SK-N-SH treated with all-trans-retinoic acid at 6 μM for 48 hours (cell line): ENCODE measurements at regions not wholly inside any gene's neighbourhood (a gene's known extent, or its start where the extent isn't known, plus 50 kb on each side); places are given as distances from the start of the nearest gene placed in this dataset.
"Not testable (repeated sequence)": the region's sequence is repeated elsewhere in the genome, so short reads cannot be mapped to it uniquely, and the experiment has no call there.

Experiments used
- ATAC-seq: fragments of 200-7000 bp; cut with Tn5 transposase; 3 replicates; pipeline ENCODE4 v1.9.1; 2020; ENCODE audit warnings: mild to moderate bottlenecking, moderate library complexity
- ARNTL ChIP-seq: fragments of 450-650 bp; formaldehyde crosslinking; IDR thresholded peaks from 2 replicates; pipeline ENCODE4 v1.5.0; 2020; ENCODE audit warnings: low read depth, mild to moderate bottlenecking, moderate library complexity, borderline replicate concordance
- BACH2 ChIP-seq: fragments of 250-450 bp; sonication (Bioruptor Pico); IDR thresholded peaks from 2 replicates; pipeline ENCODE4 v1.9.0; 2021; ENCODE audit warnings: mild to moderate bottlenecking, borderline replicate concordance
- CSDC2 ChIP-seq: fragments of 250-450 bp; sonication (Bioruptor Pico); IDR thresholded peaks from 2 replicates; pipeline ENCODE4 v1.5.0; 2020; ENCODE audit warnings: mild to moderate bottlenecking, moderate library complexity
- ESRRG ChIP-seq: fragments of 250-450 bp; sonication (Bioruptor Pico); IDR thresholded peaks from 2 replicates; pipeline ENCODE4 v1.6.1; 2021; ENCODE audit warnings: mild to moderate bottlenecking
- GLIS3 ChIP-seq: fragments of 250-450 bp; sonication (Bioruptor Pico); IDR thresholded peaks from 2 replicates; pipeline ENCODE4 v1.5.0; 2020; ENCODE audit warnings: mild to moderate bottlenecking, moderate library complexity
- ISL1 ChIP-seq: fragments of 250-450 bp; sonication (Bioruptor Pico); IDR thresholded peaks from 2 replicates; pipeline ENCODE4 v2.1.2; 2022; ENCODE audit warnings: mild to moderate bottlenecking, moderate library complexity
- OSR1 ChIP-seq: fragments of 250-450 bp; sonication (Bioruptor Pico); IDR thresholded peaks from 2 replicates; pipeline ENCODE4 v1.8.0; 2022; ENCODE audit warnings: moderate library complexity, mild to moderate bottlenecking, inconsistent platforms
- PPARA ChIP-seq: fragments of 250-450 bp; sonication (Bioruptor Pico); IDR thresholded peaks from 2 replicates; pipeline ENCODE4 v1.5.0; 2020; ENCODE audit warnings: mild to moderate bottlenecking, borderline replicate concordance
- RARB ChIP-seq: fragments of 250-450 bp; sonication (Bioruptor Pico); IDR thresholded peaks from 2 replicates; pipeline ENCODE4 v1.8.0; 2021; ENCODE audit warnings: mild to moderate bottlenecking, moderate library complexity
- SNAI2 ChIP-seq: fragments of 250-450 bp; sonication (Bioruptor Pico); IDR thresholded peaks from 2 replicates; pipeline ENCODE4 v1.5.0; 2020; ENCODE audit warnings: mild to moderate bottlenecking, moderate library complexity
- TCF4 ChIP-seq: fragments of 250-450 bp; sonication (Bioruptor Pico); IDR thresholded peaks from 2 replicates; pipeline ENCODE4 v1.8.0; 2021; ENCODE audit warnings: mild to moderate bottlenecking, moderate library complexity, borderline replicate concordance
- TOX ChIP-seq: fragments of 250-450 bp; sonication (Bioruptor Pico); IDR thresholded peaks from 2 replicates; pipeline ENCODE4 v1.8.0; 2021; ENCODE audit warnings: mild to moderate bottlenecking, moderate library complexity, borderline replicate concordance
- ZFP3 ChIP-seq: fragments of 250-450 bp; sonication (Bioruptor Pico); IDR thresholded peaks from 2 replicates; pipeline ENCODE4 v1.5.0; 2020; ENCODE audit warnings: mild to moderate bottlenecking, moderate library complexity
- ZNF565 ChIP-seq: fragments of 450-650 bp; formaldehyde crosslinking; conservative IDR thresholded peaks from 2 replicates; pipeline ENCODE4 v1.5.0; 2020; ENCODE audit warnings: low read depth, mild to moderate bottlenecking, moderate library complexity
- ZNF70 ChIP-seq: fragments of 450-650 bp; formaldehyde crosslinking; IDR thresholded peaks from 2 replicates; pipeline ENCODE4 v1.5.0; 2020; ENCODE audit warnings: mild to moderate bottlenecking, moderate library complexity
- ZNF8 ChIP-seq: fragments of 450-650 bp; formaldehyde crosslinking; IDR thresholded peaks from 2 replicates; pipeline ENCODE4 v1.5.0; 2020; ENCODE audit warnings: mild to moderate bottlenecking, moderate library complexity
- TF ChIP-seq, protein P1 (sequence below): fragments of 250-450 bp; sonication (Bioruptor Pico); IDR thresholded peaks from 2 replicates; pipeline ENCODE4 v1.8.0; 2021; ENCODE audit warnings: low read depth, mild to moderate bottlenecking, moderate library complexity, borderline replicate concordance
- TF ChIP-seq, protein P2 (sequence below): fragments of 250-450 bp; sonication (Bioruptor Pico); IDR thresholded peaks from 2 replicates; pipeline ENCODE4 v1.5.1; 2021; ENCODE audit warnings: mild to moderate bottlenecking, moderate library complexity
- TF ChIP-seq, protein P3 (sequence below): fragments of 250-450 bp; sonication (Bioruptor Pico); IDR thresholded peaks from 2 replicates; pipeline ENCODE4 v1.8.0; 2020; ENCODE audit warnings: mild to moderate bottlenecking, moderate library complexity, borderline replicate concordance
- TF ChIP-seq, protein P4 (sequence below): fragments of 250-450 bp; sonication (Bioruptor Pico); IDR thresholded peaks from 2 replicates; pipeline ENCODE4 v1.5.1; 2020; ENCODE audit warnings: low read depth, mild to moderate bottlenecking, moderate library complexity

DNA sequence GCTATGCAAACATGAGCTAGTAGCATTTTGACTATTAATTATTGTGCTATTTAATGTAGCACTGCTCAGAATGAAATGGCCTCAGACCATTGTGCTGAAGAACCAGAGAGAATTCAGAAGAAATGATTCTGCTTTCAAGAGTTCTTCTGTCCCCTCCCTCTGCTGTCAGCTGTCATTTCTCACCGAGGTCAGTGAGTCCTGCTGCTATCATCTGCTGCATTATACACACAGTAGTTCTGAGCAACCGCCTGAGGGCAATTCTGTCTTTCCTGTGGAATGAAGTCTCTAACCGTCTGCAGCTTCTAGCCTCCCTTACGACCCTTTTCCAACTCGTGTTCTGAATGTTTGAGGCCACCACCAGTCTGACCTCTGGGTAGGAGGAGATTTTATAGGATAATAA, 249.4 kb downstream of the HNRNPD start:
- ATAC-seq, result no peak
- TF ChIP-seq GLIS3 (CRISPR knock-in tag), result no peak
- TF ChIP-seq RARB, result no peak
- TF ChIP-seq TCF4 (CRISPR knock-in tag), result no peak
- TF ChIP-seq ARNTL (CRISPR knock-in tag), result no peak

DNA sequence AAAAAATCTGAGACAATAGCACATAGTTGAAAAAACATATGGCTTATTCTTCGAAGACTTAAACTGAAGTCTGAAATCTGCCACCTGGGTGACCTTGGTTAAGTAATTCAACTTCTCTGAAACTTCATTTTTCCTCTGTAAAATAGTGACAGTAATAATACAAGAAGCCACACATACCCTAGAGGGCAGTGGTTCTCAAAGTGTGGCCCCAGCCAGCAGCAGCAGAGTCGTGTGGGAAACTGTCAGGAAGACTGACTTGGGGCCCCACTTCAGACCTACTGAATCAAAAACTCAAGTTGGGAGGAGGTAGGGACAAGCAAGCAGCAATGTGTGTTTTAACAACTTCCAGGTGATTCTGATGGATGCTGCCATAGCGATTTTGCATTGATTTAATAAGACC, 249.9 kb downstream of the HNRNPD start:
- TF ChIP-seq, protein P1, sequence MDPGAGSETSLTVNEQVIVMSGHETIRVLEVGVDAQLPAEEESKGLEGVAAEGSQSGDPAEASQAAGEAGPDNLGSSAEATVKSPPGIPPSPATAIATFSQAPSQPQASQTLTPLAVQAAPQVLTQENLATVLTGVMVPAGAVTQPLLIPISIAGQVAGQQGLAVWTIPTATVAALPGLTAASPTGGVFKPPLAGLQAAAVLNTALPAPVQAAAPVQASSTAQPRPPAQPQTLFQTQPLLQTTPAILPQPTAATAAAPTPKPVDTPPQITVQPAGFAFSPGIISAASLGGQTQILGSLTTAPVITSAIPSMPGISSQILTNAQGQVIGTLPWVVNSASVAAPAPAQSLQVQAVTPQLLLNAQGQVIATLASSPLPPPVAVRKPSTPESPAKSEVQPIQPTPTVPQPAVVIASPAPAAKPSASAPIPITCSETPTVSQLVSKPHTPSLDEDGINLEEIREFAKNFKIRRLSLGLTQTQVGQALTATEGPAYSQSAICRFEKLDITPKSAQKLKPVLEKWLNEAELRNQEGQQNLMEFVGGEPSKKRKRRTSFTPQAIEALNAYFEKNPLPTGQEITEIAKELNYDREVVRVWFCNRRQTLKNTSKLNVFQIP (CRISPR knock-in tag), result no peak
- ATAC-seq, result no peak

DNA sequence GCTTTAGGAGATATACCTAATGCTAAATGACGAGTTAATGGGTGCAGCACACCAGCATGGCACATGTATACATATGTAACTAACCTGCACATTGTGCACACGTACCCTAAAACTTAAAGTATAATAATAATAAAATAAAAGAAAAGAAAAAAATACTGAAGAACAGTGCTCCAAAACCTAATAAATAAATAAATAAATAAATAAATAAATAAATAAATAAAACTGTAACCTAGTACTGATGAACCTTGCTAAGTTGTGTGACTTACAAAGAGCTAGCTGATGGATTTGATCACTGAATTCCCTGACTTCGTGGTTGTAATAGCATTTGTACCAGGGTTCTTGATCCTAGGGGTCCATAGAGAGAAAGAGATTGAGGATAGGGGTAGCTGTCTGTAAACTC, 258.6 kb downstream of the HNRNPD start:
- ATAC-seq, result not testable (repeated sequence)

DNA sequence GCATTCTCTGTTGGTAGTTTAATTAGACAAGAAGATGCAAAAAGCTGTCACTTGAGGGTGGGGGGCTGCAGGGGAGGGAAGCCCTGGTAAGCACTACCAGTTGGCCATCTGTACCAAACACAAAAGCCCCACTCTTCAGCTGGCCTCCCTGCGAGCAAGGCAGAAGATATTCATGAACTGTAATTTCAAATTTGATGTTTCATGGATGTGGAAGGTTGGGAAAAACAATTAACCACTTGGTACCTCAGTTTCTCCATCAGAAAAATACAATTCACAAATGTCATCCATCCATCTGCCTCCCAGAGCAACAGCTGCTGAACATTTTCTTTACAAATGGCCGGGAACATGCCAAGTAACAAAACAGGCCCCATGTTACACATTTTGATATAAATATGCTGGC, 265.3 kb downstream of the HNRNPD start:
- TF ChIP-seq PPARA (CRISPR knock-in tag) (no peak), ZNF70 (CRISPR knock-in tag) (no peak), TCF4 (CRISPR knock-in tag) (no peak), SNAI2 (no peak), RARB (no peak), BACH2 (CRISPR knock-in tag) (no peak), ZNF8 (CRISPR knock-in tag) (no peak), GLIS3 (CRISPR knock-in tag) (no peak), CSDC2 (CRISPR knock-in tag) (no peak), ZFP3 (CRISPR knock-in tag) (no peak), ARNTL (CRISPR knock-in tag) (no peak), ISL1 (CRISPR knock-in tag) (no peak)
- TF ChIP-seq, protein P2, sequence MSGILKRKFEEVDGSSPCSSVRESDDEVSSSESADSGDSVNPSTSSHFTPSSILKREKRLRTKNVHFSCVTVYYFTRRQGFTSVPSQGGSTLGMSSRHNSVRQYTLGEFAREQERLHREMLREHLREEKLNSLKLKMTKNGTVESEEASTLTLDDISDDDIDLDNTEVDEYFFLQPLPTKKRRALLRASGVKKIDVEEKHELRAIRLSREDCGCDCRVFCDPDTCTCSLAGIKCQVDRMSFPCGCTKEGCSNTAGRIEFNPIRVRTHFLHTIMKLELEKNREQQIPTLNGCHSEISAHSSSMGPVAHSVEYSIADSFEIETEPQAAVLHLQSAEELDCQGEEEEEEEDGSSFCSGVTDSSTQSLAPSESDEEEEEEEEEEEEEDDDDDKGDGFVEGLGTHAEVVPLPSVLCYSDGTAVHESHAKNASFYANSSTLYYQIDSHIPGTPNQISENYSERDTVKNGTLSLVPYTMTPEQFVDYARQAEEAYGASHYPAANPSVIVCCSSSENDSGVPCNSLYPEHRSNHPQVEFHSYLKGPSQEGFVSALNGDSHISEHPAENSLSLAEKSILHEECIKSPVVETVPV (CRISPR knock-in tag), result no peak
- TF ChIP-seq, protein P1 (CRISPR knock-in tag), result no peak
- TF ChIP-seq, protein P3, sequence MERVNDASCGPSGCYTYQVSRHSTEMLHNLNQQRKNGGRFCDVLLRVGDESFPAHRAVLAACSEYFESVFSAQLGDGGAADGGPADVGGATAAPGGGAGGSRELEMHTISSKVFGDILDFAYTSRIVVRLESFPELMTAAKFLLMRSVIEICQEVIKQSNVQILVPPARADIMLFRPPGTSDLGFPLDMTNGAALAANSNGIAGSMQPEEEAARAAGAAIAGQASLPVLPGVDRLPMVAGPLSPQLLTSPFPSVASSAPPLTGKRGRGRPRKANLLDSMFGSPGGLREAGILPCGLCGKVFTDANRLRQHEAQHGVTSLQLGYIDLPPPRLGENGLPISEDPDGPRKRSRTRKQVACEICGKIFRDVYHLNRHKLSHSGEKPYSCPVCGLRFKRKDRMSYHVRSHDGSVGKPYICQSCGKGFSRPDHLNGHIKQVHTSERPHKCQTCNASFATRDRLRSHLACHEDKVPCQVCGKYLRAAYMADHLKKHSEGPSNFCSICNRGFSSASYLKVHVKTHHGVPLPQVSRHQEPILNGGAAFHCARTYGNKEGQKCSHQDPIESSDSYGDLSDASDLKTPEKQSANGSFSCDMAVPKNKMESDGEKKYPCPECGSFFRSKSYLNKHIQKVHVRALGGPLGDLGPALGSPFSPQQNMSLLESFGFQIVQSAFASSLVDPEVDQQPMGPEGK (CRISPR knock-in tag), result no peak
- no peak for ATAC-seq

DNA sequence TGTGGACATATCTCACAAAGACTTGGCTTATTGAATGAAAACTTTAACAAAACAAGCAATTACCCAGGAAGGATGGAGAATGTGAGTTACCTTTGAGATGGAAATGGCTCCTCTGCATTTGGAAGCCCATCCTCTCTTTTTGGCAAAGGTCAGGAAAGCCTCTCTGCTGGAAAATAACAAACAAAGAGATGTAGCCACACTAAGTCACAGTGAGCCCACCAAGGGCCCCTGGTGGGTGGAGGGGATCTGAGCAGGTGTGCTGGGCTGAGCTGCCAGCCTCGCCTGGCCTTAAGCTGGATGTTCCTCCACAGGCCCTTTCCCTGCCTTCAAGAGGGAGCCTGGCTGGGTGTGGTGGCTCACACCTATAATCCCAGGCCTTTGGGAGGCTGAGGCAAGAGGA, 269.2 kb downstream of the HNRNPD start:
- ATAC-seq, result no peak
- TF ChIP-seq GLIS3 (CRISPR knock-in tag) (no peak), ESRRG (CRISPR knock-in tag) (no peak), ZNF70 (CRISPR knock-in tag) (no peak), RARB (no peak), ISL1 (CRISPR knock-in tag) (no peak), OSR1 (CRISPR knock-in tag) (no peak), TOX (CRISPR knock-in tag) (no peak)

DNA sequence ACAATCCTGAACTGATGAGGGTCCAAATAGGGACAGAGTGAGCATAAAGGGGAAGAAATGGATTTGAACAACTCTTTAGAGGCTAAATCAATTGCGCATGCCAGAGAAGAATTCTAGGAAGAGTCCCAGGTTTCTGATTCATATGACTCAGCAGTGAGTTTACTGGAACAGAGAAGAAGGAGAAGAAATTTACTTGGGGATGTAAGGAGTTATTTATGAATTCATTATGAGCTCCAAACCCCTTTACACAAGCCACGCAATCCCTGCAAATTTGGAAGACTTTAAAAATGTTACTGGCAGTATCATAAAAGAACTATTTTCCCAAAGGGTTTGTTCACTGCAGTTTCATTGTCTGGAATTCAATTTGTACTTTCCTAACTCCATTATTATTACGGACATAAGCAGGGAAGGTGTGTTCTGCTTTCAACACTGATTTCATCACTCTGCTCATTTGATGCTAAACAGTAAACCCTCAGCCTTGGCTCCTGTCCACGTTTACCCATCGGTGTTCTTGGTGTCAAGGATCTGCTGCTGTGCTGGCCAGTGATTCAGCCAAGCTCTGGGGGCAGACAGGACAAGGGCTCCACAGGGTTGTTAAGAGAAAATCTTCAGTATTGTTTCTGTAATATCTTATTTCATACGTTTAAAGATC, 273.7 kb downstream of the HNRNPD start:
- TF ChIP-seq ZFP3 (CRISPR knock-in tag), result no peak
- no peak for TF ChIP-seq RARB
- no peak for TF ChIP-seq ISL1 (CRISPR knock-in tag)
- no peak for TF ChIP-seq CSDC2 (CRISPR knock-in tag)
- TF ChIP-seq, protein P2 (CRISPR knock-in tag), result no peak
- TF ChIP-seq ESRRG (CRISPR knock-in tag), result no peak
- no peak for TF ChIP-seq ARNTL (CRISPR knock-in tag)
- TF ChIP-seq, protein P4, sequence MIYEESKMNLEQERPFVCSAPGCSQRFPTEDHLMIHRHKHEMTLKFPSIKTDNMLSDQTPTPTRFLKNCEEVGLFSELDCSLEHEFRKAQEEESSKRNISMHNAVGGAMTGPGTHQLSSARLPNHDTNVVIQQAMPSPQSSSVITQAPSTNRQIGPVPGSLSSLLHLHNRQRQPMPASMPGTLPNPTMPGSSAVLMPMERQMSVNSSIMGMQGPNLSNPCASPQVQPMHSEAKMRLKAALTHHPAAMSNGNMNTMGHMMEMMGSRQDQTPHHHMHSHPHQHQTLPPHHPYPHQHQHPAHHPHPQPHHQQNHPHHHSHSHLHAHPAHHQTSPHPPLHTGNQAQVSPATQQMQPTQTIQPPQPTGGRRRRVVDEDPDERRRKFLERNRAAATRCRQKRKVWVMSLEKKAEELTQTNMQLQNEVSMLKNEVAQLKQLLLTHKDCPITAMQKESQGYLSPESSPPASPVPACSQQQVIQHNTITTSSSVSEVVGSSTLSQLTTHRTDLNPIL, result no peak
- TF ChIP-seq OSR1 (CRISPR knock-in tag), result no peak
- no peak for TF ChIP-seq TCF4 (CRISPR knock-in tag)
- no peak for TF ChIP-seq ZNF8 (CRISPR knock-in tag)
- no peak for TF ChIP-seq ZNF565
- TF ChIP-seq TOX (CRISPR knock-in tag), result no peak
- no peak for ATAC-seq
